GM19238 (cell line): ENCODE measurements at regions not wholly inside any gene's neighbourhood (a gene's known extent, or its start where the extent isn't known, plus 50 kb on each side); places are given as distances from the start of the nearest gene placed in this dataset.

ENCODE experiments used
- DNase-seq: peaks from one replicate; pipeline ENCODE4 v3.0.0; 2011; ENCODE audit warnings: low spot score; ENCODE audit not compliant: insufficient read length

DNA sequence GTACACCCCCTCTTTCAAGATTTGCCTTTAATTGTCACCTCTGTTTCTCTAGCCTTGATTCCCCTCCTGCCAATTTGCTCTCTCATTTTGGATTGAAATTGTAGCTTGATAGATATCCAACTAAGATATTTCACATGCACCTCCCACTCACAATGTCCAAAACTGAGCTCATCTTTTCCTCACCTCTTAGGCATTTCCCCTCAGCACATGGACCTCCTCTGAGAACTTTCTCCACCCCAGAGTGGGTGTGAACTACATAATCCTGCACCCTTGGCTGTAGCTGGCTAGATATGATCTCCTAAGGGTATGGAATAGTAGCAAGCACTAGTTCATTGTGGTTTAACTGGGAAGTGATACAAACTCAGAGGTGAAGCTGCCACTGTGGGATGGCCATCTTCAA lies 91.5 kb upstream of the SESN3 start:
- DNase-seq, result no peak

DNA sequence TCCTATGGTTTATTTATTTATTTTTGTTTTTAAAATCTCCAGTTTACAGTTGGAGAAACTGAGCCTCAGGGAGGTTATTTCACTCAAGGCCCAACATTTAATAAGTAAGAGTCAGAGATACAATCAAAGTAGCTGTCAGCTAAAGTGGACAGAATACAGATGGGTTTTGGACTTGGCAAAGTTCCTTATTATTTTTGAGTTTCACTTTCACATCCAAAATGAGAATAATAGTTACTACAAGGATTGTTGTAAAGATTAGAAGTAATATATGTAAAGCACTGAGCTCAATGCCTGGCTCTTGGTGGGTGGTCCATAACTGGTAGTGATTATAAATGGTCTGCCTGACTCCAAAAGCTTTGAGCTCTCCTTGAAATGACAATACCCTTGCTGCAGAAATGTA lies 87.5 kb upstream of the SESN3 start:
- DNase-seq, result no peak

DNA sequence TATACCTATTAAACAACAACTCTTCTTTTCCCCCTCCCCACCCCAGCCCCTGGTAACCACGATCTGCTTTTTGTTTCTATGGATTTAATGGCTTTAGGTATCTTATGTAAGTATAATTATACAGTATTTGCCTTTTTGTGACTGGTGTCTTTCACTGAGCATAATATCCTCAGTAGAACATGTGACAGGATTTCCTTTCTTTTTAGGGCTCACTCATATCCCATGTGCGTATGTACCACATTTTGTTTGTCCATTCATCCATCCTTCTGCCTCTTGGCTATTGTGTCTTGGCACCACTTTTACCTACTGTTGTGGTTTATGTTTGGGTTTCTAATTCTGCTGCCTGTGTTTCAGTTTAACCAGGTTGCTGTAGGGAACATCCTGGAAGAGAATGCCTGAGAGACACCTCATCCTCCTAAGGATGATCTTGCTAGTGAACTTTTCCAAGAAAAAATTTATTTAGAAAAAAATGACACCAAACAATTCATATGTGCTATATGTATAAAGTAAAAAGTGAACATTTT lies 77.6 kb upstream of the SESN3 start:
- no peak for DNase-seq

GRCh38 chr11:95307286-95307685 lies 76.3 kb upstream of the SESN3 start:
- DNase-seq, result no peak

GRCh38 chr11:95306801-95307200 lies 75.8 kb upstream of the SESN3 start:
- no peak for DNase-seq

DNA sequence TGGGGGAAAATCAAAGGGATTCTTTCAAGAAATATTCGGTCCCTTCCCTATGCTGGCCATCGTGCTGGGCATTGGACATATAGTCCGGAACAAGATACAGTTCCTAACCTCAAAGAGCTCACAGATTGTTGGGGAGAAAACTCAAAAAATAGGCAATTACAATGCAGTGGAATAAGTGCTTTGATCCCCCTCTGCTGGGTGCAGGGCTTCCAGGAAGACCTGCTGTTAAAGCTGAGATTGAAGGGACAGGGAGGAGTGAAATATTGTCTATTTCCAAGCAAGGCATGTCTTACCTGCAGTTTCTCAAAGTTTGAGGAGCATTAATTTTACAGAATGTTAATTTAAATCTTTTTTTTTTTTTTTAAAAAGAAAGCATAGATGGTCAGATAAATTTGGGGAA lies 75.1 kb upstream of the SESN3 start:
- no peak for DNase-seq

- no peak for DNase-seq
Measured at GRCh38 chr11:95305705-95306104, 74.7 kb upstream of the SESN3 start.

DNA sequence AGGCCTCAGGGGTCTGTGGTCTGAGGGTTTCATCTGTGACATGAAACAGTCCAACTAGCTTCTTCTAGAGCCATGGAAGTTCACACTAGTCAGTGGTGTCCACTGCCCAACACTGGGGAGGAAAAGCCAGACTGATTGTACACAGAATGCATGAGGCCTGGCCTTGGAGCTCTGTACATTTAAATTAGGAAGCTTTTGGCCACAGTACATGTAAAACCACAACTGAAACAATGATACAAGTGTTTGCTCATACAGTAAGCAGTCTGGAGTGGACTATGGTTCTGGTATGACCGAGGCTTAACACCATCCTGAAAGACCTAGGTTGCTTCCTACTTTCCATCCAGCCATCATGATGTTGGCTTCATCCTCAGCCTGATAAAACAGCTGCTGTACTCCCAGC lies 73.8 kb upstream of the SESN3 start:
- DNase-seq, result no peak

DNA sequence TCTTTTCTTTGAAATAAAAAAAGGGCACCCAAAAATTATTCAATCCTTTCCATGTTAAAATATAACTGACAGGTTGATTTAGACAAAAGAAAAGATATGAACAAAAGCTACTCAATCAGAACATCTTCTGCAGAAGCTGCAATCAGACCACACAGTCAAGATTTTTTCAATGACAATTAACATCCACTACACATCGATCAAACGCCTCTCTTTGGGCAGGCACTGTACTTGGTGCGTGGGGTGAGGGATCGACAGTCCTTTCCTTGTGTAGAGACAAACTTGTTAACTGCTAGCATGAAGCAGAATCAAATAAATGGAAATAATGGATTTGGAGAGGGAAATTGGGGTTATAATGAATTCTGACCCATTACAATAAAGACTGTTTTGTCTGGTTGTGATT lies 71.2 kb upstream of the SESN3 start:
- DNase-seq, result no peak

DNA sequence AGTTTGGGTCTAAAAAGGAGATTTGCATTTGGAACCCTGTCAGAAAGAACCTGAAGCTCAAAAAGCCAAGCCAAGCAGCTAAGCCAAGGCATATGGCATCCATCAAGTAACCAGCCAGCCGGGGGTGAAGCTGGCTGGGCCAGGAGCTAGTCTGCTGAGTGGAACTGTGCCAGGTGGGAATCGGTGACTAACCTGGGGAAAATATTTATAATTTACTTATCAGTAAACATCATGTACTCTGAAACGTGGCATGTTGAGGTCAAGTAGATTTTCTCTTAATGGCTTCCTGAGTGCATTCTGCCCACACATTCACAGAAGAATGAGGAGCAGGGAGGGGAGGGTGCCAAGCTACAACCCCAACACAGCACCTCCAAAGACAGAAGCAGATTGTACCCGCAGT lies 70.5 kb upstream of the SESN3 start:
- DNase-seq, result no peak

GRCh38 chr11:95299078-95299679 lies 68.2 kb upstream of the SESN3 start:
- DNase-seq, result no peak

GRCh38 chr11:95297680-95298452 lies 66.9 kb upstream of the SESN3 start:
- no peak for DNase-seq

DNA sequence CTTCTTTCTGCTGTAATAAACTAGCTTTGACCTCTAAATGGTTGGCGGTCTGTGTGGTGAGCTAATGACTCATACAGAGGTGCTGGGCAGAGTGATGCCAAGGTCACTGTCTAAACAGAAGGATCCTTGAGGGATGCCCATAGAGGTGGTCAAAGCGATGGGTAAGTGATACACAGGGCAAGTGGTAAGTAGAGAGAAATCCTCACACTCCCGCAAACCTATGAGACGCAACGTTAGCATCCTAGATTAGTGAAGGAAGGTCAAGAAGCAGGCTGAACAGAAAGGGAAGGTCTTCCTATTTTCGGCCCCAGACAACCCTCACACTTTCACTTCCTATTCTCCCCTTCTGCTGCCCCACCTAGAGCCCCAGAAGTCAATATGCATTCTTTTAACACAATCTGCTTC lies 65.6 kb upstream of the SESN3 start:
- DNase-seq, result peak; percentile 21

DNA sequence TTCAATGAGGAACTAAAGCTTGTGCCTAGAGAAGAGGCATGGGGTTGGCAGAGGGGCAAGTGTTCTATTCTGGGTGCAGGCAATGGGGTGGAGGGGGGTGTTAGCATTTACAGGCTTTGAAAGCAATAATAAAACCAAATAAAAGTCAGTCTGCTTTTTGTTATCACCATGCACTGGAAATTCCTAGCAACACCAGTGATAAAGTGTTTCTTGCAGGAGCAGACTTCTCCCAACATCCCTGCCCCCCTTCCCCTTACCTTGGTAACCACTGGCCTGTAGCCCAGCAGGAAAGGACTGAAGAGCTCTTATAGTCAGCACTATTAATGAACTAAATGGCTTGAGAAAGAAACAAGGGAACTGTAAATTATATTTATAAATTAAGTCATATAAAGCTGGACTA lies 65.2 kb upstream of the SESN3 start:
- no peak for DNase-seq

- DNase-seq, result no peak
Measured at GRCh38 chr11:95295382-95296149, 64.6 kb upstream of the SESN3 start.

- DNase-seq, result no peak
Measured at GRCh38 chr11:95294701-95295100, 63.7 kb upstream of the SESN3 start.

DNA sequence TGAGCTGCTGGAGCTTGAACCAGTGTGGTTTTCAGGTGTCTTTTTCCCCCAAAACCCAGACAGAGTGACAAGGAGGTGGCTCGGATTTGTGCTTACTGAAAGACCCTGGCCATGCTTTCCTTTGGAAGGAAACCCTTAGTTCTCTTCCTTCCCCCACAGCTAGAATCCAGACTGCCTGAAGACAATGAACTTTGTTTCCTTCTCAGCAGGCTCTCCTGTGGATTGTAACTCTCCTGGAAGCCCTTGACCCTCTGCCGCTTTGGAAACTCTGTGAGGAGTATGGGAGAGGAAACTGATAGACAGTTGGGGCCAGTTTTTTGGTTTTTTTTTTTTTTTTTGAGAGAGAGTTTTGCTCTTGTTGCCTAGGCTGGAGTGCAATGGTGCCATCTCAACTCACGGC lies 62.1 kb upstream of the SESN3 start:
- no peak for DNase-seq

DNA sequence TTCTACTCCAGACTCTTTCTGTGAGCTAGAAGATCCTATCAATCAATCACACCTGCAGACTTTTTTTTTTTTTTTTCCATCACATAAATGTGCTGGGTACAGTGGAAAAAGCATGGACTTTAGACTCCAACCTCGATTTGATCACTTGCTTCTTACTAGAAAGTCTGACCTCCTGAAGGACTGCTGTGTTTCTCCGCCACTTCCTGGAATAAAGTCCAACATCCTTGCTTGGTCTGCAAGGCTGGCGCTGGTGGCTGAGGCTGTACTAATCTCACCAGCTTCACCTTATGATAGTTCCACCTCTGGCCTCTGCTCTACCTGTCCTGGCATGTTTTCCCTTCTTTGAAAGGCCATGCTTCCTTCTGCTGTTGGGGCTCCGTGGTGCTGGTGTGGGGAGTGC lies 60.9 kb upstream of the SESN3 start:
- DNase-seq, result no peak

- no peak for DNase-seq
Measured at GRCh38 chr11:95289378-95290101, 58.5 kb upstream of the SESN3 start.

- DNase-seq, result no peak
Measured at GRCh38 chr11:95284057-95285052, 53.4 kb upstream of the SESN3 start.
